Left hindlimb (tissue), 1 donor: ENCODE measurements at regions not wholly inside any gene's neighbourhood (a gene's known extent, or its start where the extent isn't known, plus 50 kb on each side); places are given as distances from the start of the nearest gene placed in this dataset.
"Not testable (repeated sequence)": the region's sequence is repeated elsewhere in the genome, so short reads cannot be mapped to it uniquely, and the experiment has no call there.

Experiments used
- DNase-seq: peaks from one replicate; pipeline ENCODE4 v3.0.0-alpha.2; 2018

GRCh38 chr10:38209332-38209731 is 115.2 kb downstream of the ZNF37A start:
- no peak for DNase-seq

- not testable (repeated sequence) for DNase-seq
These were observed 115.6 kb downstream of the ZNF37A start for GRCh38 chr10:38209748-38210147.

- no peak for DNase-seq
These were observed 118.3 kb downstream of the ZNF37A start for GRCh38 chr10:38212460-38212859.

GRCh38 chr10:38226385-38226784 is 132.2 kb downstream of the ZNF37A start:
- DNase-seq: no peak

- no peak for DNase-seq
These were observed 134.3 kb downstream of the ZNF37A start for GRCh38 chr10:38228394-38228793.

GRCh38 chr10:38238479-38238878 is 144.3 kb downstream of the ZNF37A start:
- not testable (repeated sequence) for DNase-seq

GRCh38 chr10:38242061-38242649 is 148.0 kb downstream of the ZNF37A start:
- DNase-seq: not testable (repeated sequence)

GRCh38 chr10:38248113-38248512 is 154.0 kb downstream of the ZNF37A start:
- not testable (repeated sequence) for DNase-seq

GRCh38 chr10:38252551-38252950 is 158.4 kb downstream of the ZNF37A start:
- not testable (repeated sequence) for DNase-seq

GRCh38 chr10:38267555-38267954 is 173.4 kb downstream of the ZNF37A start:
- DNase-seq: not testable (repeated sequence)

- DNase-seq: not testable (repeated sequence)
These were observed 176.9 kb downstream of the ZNF37A start for GRCh38 chr10:38271031-38271430.

- not testable (repeated sequence) for DNase-seq
These were observed 180.7 kb downstream of the ZNF37A start for GRCh38 chr10:38274879-38275278.

- not testable (repeated sequence) for DNase-seq
These were observed 198.4 kb downstream of the ZNF37A start for GRCh38 chr10:38292560-38292959.

GRCh38 chr10:38310111-38310510 is 216.0 kb downstream of the ZNF37A start:
- not testable (repeated sequence) for DNase-seq

GRCh38 chr10:38315090-38315805 is 221.1 kb downstream of the ZNF37A start:
- DNase-seq: not testable (repeated sequence)

- not testable (repeated sequence) for DNase-seq
These were observed 227.3 kb downstream of the ZNF37A start for GRCh38 chr10:38321393-38321792.

- DNase-seq: not testable (repeated sequence)
These were observed 236.2 kb downstream of the ZNF37A start for GRCh38 chr10:38330306-38330705.

GRCh38 chr10:38331106-38331505 is 237.0 kb downstream of the ZNF37A start:
- DNase-seq: not testable (repeated sequence)

- DNase-seq: not testable (repeated sequence)
These were observed 239.6 kb downstream of the ZNF37A start for GRCh38 chr10:38333699-38334098.

- not testable (repeated sequence) for DNase-seq
These were observed 256.5 kb downstream of the ZNF37A start for GRCh38 chr10:38350645-38351044.

GRCh38 chr10:38354410-38354809 is 260.3 kb downstream of the ZNF37A start:
- not testable (repeated sequence) for DNase-seq

- DNase-seq: peak; percentile 79
These were observed 261.9 kb downstream of the ZNF37A start for GRCh38 chr10:38355911-38356526.

GRCh38 chr10:38356527-38356926 is 262.4 kb downstream of the ZNF37A start:
- not testable (repeated sequence) for DNase-seq

- DNase-seq: not testable (repeated sequence)
These were observed 268.4 kb downstream of the ZNF37A start for GRCh38 chr10:38362514-38362913.
